Loucy (cell line): ENCODE measurements at regions not wholly inside any gene's neighbourhood (a gene's known extent, or its start where the extent isn't known, plus 50 kb on each side); places are given as distances from the start of the nearest gene placed in this dataset.

ENCODE experiments used
- CTCF ChIP-seq: fragments of 200-600 bp; sonication (generic); conservative IDR thresholded peaks from 2 replicates; pipeline ENCODE4 v1.5.1; 2014; ENCODE audit warnings: mild to moderate bottlenecking, antibody characterized with exemption, low read length
- EZH2phosphoT487 ChIP-seq: fragments of 200-600 bp; IDR thresholded peaks from 2 replicates; pipeline ENCODE4 v1.6.1; 2018; ENCODE audit warnings: antibody characterized with exemption, mild to moderate bottlenecking, moderate library complexity, borderline replicate concordance

- no peak for TF ChIP-seq CTCF
- no peak for TF ChIP-seq EZH2phosphoT487
These were observed 520.4 kb upstream of the MDFIC2 start for GRCh38 chr3:70832834-70833205.
